ENCODE measurements at regions not wholly inside any gene's neighbourhood (a gene's known extent, or its start where the extent isn't known, plus 50 kb on each side); places are given as distances from the start of the nearest gene placed in this dataset.

- TF ChIP-seq CTCF (IDR thresholded peaks at IDR 0.05) (no peak), POLR2A (IDR thresholded peaks at IDR 0.05) (no peak)
These were observed 83.2 kb upstream of the RGS4 start for GRCh38 chr1:162985816-162986435.
